ENCODE measurements at regions not wholly inside any gene's neighbourhood (a gene's known extent, or its start where the extent isn't known, plus 50 kb on each side); places are given as distances from the start of the nearest gene placed in this dataset.

GRCh38 chr2:128494307-128494639 is 175.6 kb upstream of the HS6ST1 start:
- no peak for DNase-seq

GRCh38 chr2:128494640-128495321 is 176.1 kb upstream of the HS6ST1 start:
- DNase-seq, result no peak

GRCh38 chr2:128495996-128496547 is 177.4 kb upstream of the HS6ST1 start:
- DNase-seq, result no peak

GRCh38 chr2:128496700-128497099 is 178.0 kb upstream of the HS6ST1 start:
- no peak for DNase-seq

- DNase-seq, result no peak
Observed at GRCh38 chr2:128497461-128497860, 178.8 kb upstream of the HS6ST1 start.

GRCh38 chr2:128498086-128498485 is 179.4 kb upstream of the HS6ST1 start:
- no peak for DNase-seq

- no peak for DNase-seq
Observed at GRCh38 chr2:128498589-128498988, 179.9 kb upstream of the HS6ST1 start.

- DNase-seq, result no peak
Observed at GRCh38 chr2:128499367-128500137, 180.9 kb upstream of the HS6ST1 start.

- DNase-seq, result no peak
Observed at GRCh38 chr2:128500138-128500800, 181.6 kb upstream of the HS6ST1 start.

GRCh38 chr2:128501006-128501690 is 182.5 kb upstream of the HS6ST1 start:
- no peak for DNase-seq

GRCh38 chr2:128501700-128502099 is 183.0 kb upstream of the HS6ST1 start:
- no peak for DNase-seq

- DNase-seq, result no peak
Observed at GRCh38 chr2:128502200-128502599, 183.5 kb upstream of the HS6ST1 start.

- no peak for DNase-seq
Observed at GRCh38 chr2:128502638-128503246, 184.1 kb upstream of the HS6ST1 start.

- DNase-seq, result no peak
Observed at GRCh38 chr2:128503399-128504245, 185.0 kb upstream of the HS6ST1 start.

- DNase-seq, result no peak
Observed at GRCh38 chr2:128504246-128505149, 185.8 kb upstream of the HS6ST1 start.

GRCh38 chr2:128505150-128505490 is 186.5 kb upstream of the HS6ST1 start:
- DNase-seq, result no peak

- DNase-seq, result no peak
Observed at GRCh38 chr2:128505575-128506526, 187.2 kb upstream of the HS6ST1 start.

- DNase-seq, result no peak
Observed at GRCh38 chr2:128506534-128506933, 187.9 kb upstream of the HS6ST1 start.

All from left kidney (tissue), 1 donor.